Mesendoderm (in vitro differentiated cells): ENCODE measurements at regions not wholly inside any gene's neighbourhood (a gene's known extent, or its start where the extent isn't known, plus 50 kb on each side); places are given as distances from the start of the nearest gene placed in this dataset.
"Not testable (repeated sequence)": the region's sequence is repeated elsewhere in the genome, so short reads cannot be mapped to it uniquely, and the experiment has no call there.

Experiments
- DNase-seq: peaks from one replicate; pipeline ENCODE4 v3.0.0; 2013
- H2AK5ac ChIP-seq: 2 replicates; pipeline ENCODE4 v1.6.1; 2013; ENCODE audit warnings: low read length, inconsistent platforms
- H2BK120ac ChIP-seq: 2 replicates; pipeline ENCODE4 v1.6.1; 2013; ENCODE audit warnings: low read depth, mild to moderate bottlenecking, low read length, moderate library complexity, mixed read lengths
- H2BK15ac ChIP-seq: replicated peaks from 2 replicates; pipeline ENCODE4 v1.6.1; 2013; ENCODE audit warnings: low read depth, mild to moderate bottlenecking, moderate library complexity
- H2BK5ac ChIP-seq: 2 replicates; pipeline ENCODE4 v1.6.1; 2013; ENCODE audit warnings: low read length, inconsistent platforms
- H3K18ac ChIP-seq: 2 replicates; pipeline ENCODE4 v1.6.1; 2013; ENCODE audit warnings: mild to moderate bottlenecking, low read length, mixed read lengths
- H3K23ac ChIP-seq: one replicate; pipeline ENCODE4 v1.6.1; 2013; ENCODE audit warnings: low read length
- H3K27ac ChIP-seq: 2 replicates; pipeline ENCODE4 v1.5.1; 2013; ENCODE audit warnings: low read depth, mild to moderate bottlenecking, inconsistent platforms, low read length, moderate library complexity
- H3K27me3 ChIP-seq: 2 replicates; pipeline ENCODE4 v1.6.1; 2013; ENCODE audit warnings: low read length, control low read depth, mild to moderate bottlenecking, inconsistent platforms; ENCODE audit not compliant: insufficient read depth, poor library complexity
- H3K36me3 ChIP-seq: 2 replicates; pipeline ENCODE4 v1.6.1; 2013; ENCODE audit warnings: low read length, inconsistent platforms; ENCODE audit not compliant: control insufficient read depth, insufficient read depth
- H3K4ac ChIP-seq: one replicate; pipeline ENCODE4 v1.6.1; 2013; ENCODE audit warnings: low read depth, mild to moderate bottlenecking, low read length, moderate library complexity
- H3K4me1 ChIP-seq: 2 replicates; pipeline ENCODE4 v1.6.1; 2013; ENCODE audit warnings: low read depth, low read length, inconsistent platforms; ENCODE audit not compliant: control insufficient read depth
- H3K4me2 ChIP-seq: 2 replicates; pipeline ENCODE4 v1.6.1; 2013; ENCODE audit warnings: low read length
- H3K4me3 ChIP-seq: 2 replicates; pipeline ENCODE4 v1.5.1; 2013; ENCODE audit warnings: mild to moderate bottlenecking, low read length
- H3K56ac ChIP-seq: one replicate; pipeline ENCODE4 v1.6.1; 2013; ENCODE audit warnings: low read length
- H3K79me1 ChIP-seq: 2 replicates; pipeline ENCODE4 v1.6.1; 2013; ENCODE audit warnings: low read length, inconsistent platforms
- H3K79me2 ChIP-seq: 2 replicates; pipeline ENCODE4 v1.6.1; 2013; ENCODE audit warnings: mild to moderate bottlenecking, low read length; ENCODE audit not compliant: control insufficient read depth, insufficient read depth
- H3K9ac ChIP-seq: 2 replicates; pipeline ENCODE4 v1.6.1; 2013; ENCODE audit warnings: low read length, inconsistent platforms
- H4K5ac ChIP-seq: one replicate; pipeline ENCODE4 v1.6.1; 2013; ENCODE audit warnings: low read length
- H4K8ac ChIP-seq: one replicate; pipeline ENCODE4 v1.6.1; 2013; ENCODE audit warnings: low read depth, mild to moderate bottlenecking, control low read depth, low read length, moderate library complexity
- WGBS: extraction: QIAGEN DNeasy Blood & Tissue Kit; methylation state at CpG from one replicate; pipeline ENCODE4 v1.1.7; 2013; ENCODE audit warnings: low lambda C conversion rate, missing lambda C conversion rate; ENCODE audit not compliant: insufficient coverage; ENCODE audit errors: extremely low coverage; 5-methylcytosine and 5-hydroxymethylcytosine counted together

GRCh38 chr6:10314163-10314955 lies 100.5 kb downstream of the TFAP2A start:
- Histone ChIP-seq H3K4me2 (no peak overlapping the region), H3K27me3 (no peaks in the 10 kb centered on the region), H2BK5ac (no peak overlapping the region), H3K79me1 (no peaks in the 10 kb centered on the region), H3K4ac (no peak overlapping the region), H2BK120ac (no peak overlapping the region), H3K4me3 (no peak overlapping the region), H4K8ac (no peak overlapping the region), H3K36me3 (no peaks in the 10 kb centered on the region), H3K79me2 (no peaks in the 10 kb centered on the region), H3K56ac (no peak overlapping the region), H3K18ac (peak overlapping the region; percentile 31), H3K27ac (no peak overlapping the region), H3K4me1 (peaks cover 3% of the 10 kb centered on the region), H3K23ac (no peak overlapping the region), H4K5ac (no peak overlapping the region), H3K9ac (no peak overlapping the region), H2AK5ac (no peak overlapping the region), H2BK15ac (no peak overlapping the region)
- DNase-seq = no peak
- WGBS = no CpG with 5 or more reads among the region's 17 CpGs

DNA sequence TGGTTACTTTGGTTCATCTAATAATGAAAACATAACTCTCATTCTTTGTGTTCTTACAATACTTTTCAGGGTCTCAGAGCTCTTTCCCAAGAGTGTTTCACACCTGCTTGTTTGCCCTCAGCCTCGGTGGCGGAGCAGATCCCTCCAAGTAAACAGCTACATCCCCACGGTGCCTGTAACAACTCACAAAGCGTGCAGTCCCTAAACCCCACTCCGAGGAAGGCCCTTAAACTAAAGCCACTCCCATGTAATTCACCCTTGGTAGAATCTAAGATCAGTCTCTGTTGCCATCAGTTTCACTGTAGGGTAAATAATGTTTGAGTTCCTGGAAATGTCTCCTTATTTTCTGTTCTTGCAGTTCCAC lies 101.1 kb downstream of the TFAP2A start:
- H3K36me3 ChIP-seq = no peaks in the 10 kb centered on the region
- H3K18ac ChIP-seq = peak overlapping the region; percentile 31
- H3K4me2 ChIP-seq = no peak overlapping the region
- no peak overlapping the region for H3K56ac ChIP-seq
- H4K8ac ChIP-seq = no peak overlapping the region
- H2BK120ac ChIP-seq = no peak overlapping the region
- H3K9ac ChIP-seq = no peak overlapping the region
- no peak overlapping the region for H2AK5ac ChIP-seq
- H3K27ac ChIP-seq = no peak overlapping the region
- no peak overlapping the region for H3K23ac ChIP-seq
- no peaks in the 10 kb centered on the region for H3K27me3 ChIP-seq
- H3K4me1 ChIP-seq = peaks cover 3% of the 10 kb centered on the region
- no peak overlapping the region for H3K4ac ChIP-seq
- WGBS = no CpG with 5 or more reads among the region's 5 CpGs
- H3K79me1 ChIP-seq = no peaks in the 10 kb centered on the region
- H3K79me2 ChIP-seq = no peaks in the 10 kb centered on the region
- H4K5ac ChIP-seq = no peak overlapping the region
- H3K4me3 ChIP-seq = no peak overlapping the region
- H2BK15ac ChIP-seq = no peak overlapping the region
- no peak for DNase-seq
- H2BK5ac ChIP-seq = no peak overlapping the region

DNA sequence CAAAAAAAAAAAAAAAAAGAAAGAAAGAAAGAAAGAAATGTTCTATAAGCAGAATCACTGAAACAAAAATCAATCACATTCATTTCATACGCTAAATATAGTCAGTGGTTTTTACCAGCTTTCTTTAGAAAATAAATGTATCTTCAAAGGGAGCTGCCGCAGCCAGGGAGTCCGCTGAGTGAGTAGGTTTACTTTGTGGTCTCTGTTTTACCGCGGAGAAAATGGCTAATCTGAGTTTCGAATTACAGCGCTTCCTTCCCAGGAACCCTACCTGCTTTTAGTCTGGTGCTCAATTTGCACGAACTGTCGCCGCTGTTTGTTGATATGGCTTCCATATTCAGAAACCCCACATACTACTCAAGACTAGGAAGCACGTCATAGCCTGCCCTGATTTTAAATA lies 102.4 kb downstream of the TFAP2A start:
- Histone ChIP-seq H2BK15ac (no peak overlapping the region), H3K27ac (no peak overlapping the region), H3K79me2 (no peaks in the 10 kb centered on the region), H4K8ac (no peak overlapping the region), H3K4me2 (no peak overlapping the region), H2BK120ac (no peak overlapping the region), H4K5ac (no peak overlapping the region), H3K4me1 (peaks cover 3% of the 10 kb centered on the region), H2AK5ac (no peak overlapping the region), H3K18ac (no peak overlapping the region), H3K4ac (no peak overlapping the region), H3K79me1 (no peaks in the 10 kb centered on the region), H3K56ac (no peak overlapping the region), H3K4me3 (no peak overlapping the region), H3K23ac (no peak overlapping the region), H3K36me3 (no peaks in the 10 kb centered on the region), H3K9ac (no peak overlapping the region), H2BK5ac (no peak overlapping the region), H3K27me3 (no peaks in the 10 kb centered on the region)
- DNase-seq = peak; percentile 25
- WGBS = no CpG with 5 or more reads among the region's 11 CpGs

GRCh38 chr6:10311546-10312405 lies 103.1 kb downstream of the TFAP2A start:
- not testable (repeated sequence) for H3K4me3 ChIP-seq, H3K18ac ChIP-seq, H3K9ac ChIP-seq, H3K4ac ChIP-seq, H2BK15ac ChIP-seq, H3K23ac ChIP-seq, H4K5ac ChIP-seq, DNase-seq, H2BK5ac ChIP-seq, H3K56ac ChIP-seq, H2BK120ac ChIP-seq, H2AK5ac ChIP-seq, H4K8ac ChIP-seq, H3K79me1 ChIP-seq, H3K27me3 ChIP-seq, H3K79me2 ChIP-seq, H3K4me2 ChIP-seq, H3K27ac ChIP-seq, H3K36me3 ChIP-seq, H3K4me1 ChIP-seq
- no CpG with 5 or more reads among the region's 14 CpGs for WGBS

DNA sequence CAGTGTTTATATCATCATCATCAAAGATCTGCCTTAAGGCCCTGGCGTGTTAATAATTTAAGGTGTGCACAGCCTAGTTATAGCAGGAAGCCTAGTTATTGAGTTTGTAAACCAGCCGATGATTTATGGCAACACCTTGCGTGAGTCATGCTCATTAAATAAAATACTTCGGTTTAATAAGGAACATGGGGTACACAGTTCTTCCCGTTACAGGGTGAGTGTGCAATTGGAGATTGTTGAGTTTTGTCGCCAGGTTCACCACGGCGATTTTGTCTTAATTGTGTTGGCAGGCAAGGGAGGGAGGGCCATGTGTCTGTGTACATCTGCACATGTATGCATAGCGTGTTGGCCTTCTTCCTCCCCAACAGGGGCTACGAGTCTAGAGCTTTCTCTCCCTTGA lies 104.0 kb downstream of the TFAP2A start:
- Histone ChIP-seq H3K4me2 (no peak overlapping the region), H3K79me1 (no peaks in the 10 kb centered on the region), H3K27ac (no peak overlapping the region), H3K9ac (no peak overlapping the region), H2BK120ac (no peak overlapping the region), H2BK15ac (no peak overlapping the region), H3K4ac (no peak overlapping the region), H2AK5ac (no peak overlapping the region), H3K18ac (no peak overlapping the region), H4K8ac (no peak overlapping the region), H3K36me3 (no peaks in the 10 kb centered on the region), H3K79me2 (no peaks in the 10 kb centered on the region), H4K5ac (no peak overlapping the region), H2BK5ac (no peak overlapping the region), H3K23ac (no peak overlapping the region), H3K4me1 (peaks cover 3% of the 10 kb centered on the region), H3K27me3 (no peaks in the 10 kb centered on the region), H3K56ac (no peak overlapping the region), H3K4me3 (no peak overlapping the region)
- no peak for DNase-seq
- no CpG with 5 or more reads among the region's 10 CpGs for WGBS
